Peyer's patch (tissue), 4 donors: ENCODE measurements at regions not wholly inside any gene's neighbourhood (a gene's known extent, or its start where the extent isn't known, plus 50 kb on each side); places are given as distances from the start of the nearest gene placed in this dataset.

Source experiments
- POLR2A ChIP-seq, 2 donors: fragments of 450-650 bp; IDR thresholded peaks; one replicate each; pipeline ENCODE4 v1.5.1; 2017; ENCODE audit warnings: antibody characterized with exemption in 2 of 2, mild to moderate bottlenecking in 2 of 2, moderate library complexity in 2 of 2
- TF ChIP-seq, protein P1 (sequence below), 6 experiments: fragments of 450-650 bp in 4 of 6; fragments of 200-600 bp in 2 of 6; sonication (generic) in 1 of 6; IDR thresholded peaks; one replicate each; pipeline ENCODE4 v1.5.1; 2017 to 2019; ENCODE audit warnings: antibody characterized with exemption in 6 of 6, mild to moderate bottlenecking in 3 of 6, moderate library complexity in 1 of 6

DNA sequence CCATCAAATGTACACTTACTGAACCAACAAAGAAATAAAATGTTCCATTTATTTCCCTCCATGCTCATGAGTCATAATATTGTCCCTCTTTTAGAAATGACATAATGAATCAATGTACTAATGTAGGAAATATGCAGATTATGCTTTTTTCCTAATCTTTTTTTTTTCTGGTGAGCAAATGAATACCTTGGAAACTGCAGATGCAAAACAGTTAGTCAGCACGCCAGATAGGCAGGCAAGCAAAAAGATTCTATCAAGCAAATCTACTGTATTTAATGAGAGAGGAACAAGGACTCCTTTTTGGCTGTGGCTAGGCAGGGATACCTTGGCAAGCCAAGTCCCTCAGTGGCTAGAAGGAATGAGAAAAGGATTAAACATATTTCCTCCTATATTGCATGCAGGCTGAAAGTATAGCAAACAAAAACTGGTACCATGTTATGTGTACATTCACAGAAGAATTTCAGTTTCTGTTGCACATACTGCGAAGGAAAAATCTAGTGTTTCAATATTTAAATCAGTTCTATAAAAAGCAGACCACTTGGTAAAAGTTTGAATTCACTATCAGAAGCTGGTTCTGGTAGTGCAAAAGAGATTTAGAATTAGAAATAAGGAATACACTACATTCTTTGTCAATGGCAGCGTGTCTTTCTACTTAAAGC lies 605.4 kb downstream of the TLE1 start:
- TF ChIP-seq, protein P1, sequence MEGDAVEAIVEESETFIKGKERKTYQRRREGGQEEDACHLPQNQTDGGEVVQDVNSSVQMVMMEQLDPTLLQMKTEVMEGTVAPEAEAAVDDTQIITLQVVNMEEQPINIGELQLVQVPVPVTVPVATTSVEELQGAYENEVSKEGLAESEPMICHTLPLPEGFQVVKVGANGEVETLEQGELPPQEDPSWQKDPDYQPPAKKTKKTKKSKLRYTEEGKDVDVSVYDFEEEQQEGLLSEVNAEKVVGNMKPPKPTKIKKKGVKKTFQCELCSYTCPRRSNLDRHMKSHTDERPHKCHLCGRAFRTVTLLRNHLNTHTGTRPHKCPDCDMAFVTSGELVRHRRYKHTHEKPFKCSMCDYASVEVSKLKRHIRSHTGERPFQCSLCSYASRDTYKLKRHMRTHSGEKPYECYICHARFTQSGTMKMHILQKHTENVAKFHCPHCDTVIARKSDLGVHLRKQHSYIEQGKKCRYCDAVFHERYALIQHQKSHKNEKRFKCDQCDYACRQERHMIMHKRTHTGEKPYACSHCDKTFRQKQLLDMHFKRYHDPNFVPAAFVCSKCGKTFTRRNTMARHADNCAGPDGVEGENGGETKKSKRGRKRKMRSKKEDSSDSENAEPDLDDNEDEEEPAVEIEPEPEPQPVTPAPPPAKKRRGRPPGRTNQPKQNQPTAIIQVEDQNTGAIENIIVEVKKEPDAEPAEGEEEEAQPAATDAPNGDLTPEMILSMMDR (IDR thresholded peaks at IDR 0.05), result no peak
- no peak for TF ChIP-seq POLR2A (IDR thresholded peaks at IDR 0.05)
